Kidney (tissue), 13 donors: ENCODE measurements at regions not wholly inside any gene's neighbourhood (a gene's known extent, or its start where the extent isn't known, plus 50 kb on each side); places are given as distances from the start of the nearest gene placed in this dataset.

Experiments used
- DNase-seq, 5 donors: peaks; one replicate each; pipeline ENCODE4 v3.0.0-alpha.2; 2013 to 2020
- FAIRE-seq: peaks from 2 replicates; lab custom pipeline; 2012; peaks lifted over from hg19 to GRCh38; lab: Jason Lieb, UNC
- H3K27ac ChIP-seq, 2 donors: one replicate each; pipeline ENCODE4 v1.7.0; 2013; ENCODE audit warnings: low read depth in 2 of 2, low read length in 2 of 2, inconsistent platforms in 1 of 2
- H3K27me3 ChIP-seq: one replicate; pipeline ENCODE4 v1.7.1; 2013; ENCODE audit warnings: low read length, inconsistent platforms; ENCODE audit not compliant: control insufficient read depth, insufficient read depth
- H3K36me3 ChIP-seq, 3 donors: one replicate each; pipeline versions ENCODE4 v1.7.0 to v1.7.1; 2013; ENCODE audit warnings: low read length in 3 of 3, control low read depth in 1 of 3, inconsistent platforms in 1 of 3; ENCODE audit not compliant: insufficient read depth in 3 of 3, control insufficient read depth in 2 of 3
- H3K4me1 ChIP-seq, 3 donors: one replicate each; pipeline versions ENCODE4 v1.7.0 to v1.7.1; 2013; ENCODE audit warnings: low read length in 3 of 3, inconsistent platforms in 1 of 3, low read depth in 1 of 3; ENCODE audit not compliant: control insufficient read depth in 2 of 3, insufficient read depth in 2 of 3
- H3K4me3 ChIP-seq, 3 donors: one replicate each; pipeline versions ENCODE4 v1.7.0 to v1.8.1; 2013; ENCODE audit warnings: low read length in 3 of 3, control low read depth in 1 of 3, inconsistent platforms in 1 of 3
- H3K9ac ChIP-seq, 3 donors: one replicate each; pipeline versions ENCODE4 v1.7.0 to v1.7.1; 2013; ENCODE audit warnings: low read length in 3 of 3, control low read depth in 1 of 3, inconsistent platforms in 1 of 3
- H3K9me3 ChIP-seq, 3 donors: one replicate each; pipeline versions ENCODE4 v1.7.0 to v1.7.1; 2013; ENCODE audit warnings: low read length in 3 of 3, control low read depth in 1 of 3, inconsistent platforms in 1 of 3; ENCODE audit not compliant: control insufficient read depth in 2 of 3, insufficient read depth in 1 of 3
- CTCF ChIP-seq: IDR thresholded peaks from 3 replicates; pipeline ENCODE4 v1.5.1; 2012; ENCODE audit warnings: mild to moderate bottlenecking, moderate library complexity, borderline replicate concordance; ENCODE audit not compliant: insufficient read depth; ENCODE audit errors: extremely low read depth
- intact Hi-C: fragments of 100-400 bp; cut with DNase I; formaldehyde crosslinking; loops from one replicate; pipeline ENCODE4 v1.11.1; 2022
- donor health status: control.
- donor health status: control.
- donor health status: control.
- donor health status: control.
- donor health status: control.
- donor health status: DM: yes; HTN: yes; CAD: no.
- donor health status: Normal renal cell carcinoma (clear cell type).

DNA sequence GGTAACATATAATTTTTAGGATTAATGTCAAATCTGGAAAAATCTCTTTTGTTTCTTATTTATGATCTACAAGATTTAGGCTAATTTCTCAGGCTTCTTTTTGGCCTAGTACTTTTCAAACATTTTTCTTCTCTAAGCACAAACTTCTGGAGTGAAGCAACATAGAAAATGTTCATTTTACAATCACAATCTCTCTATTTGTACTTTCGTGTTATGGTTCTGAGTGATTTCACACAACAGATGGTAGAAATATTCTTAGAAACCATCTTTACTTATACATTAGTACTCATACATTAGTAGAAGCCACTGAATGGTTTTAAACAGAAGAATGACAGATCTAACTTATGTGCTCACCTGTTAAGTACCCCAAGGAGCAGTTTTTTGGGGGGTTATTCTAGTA, 106.3 kb upstream of the ANO3 start:
- no peak for TF ChIP-seq CTCF
- H3K4me1 ChIP-seq: no peaks in the 10 kb centered on the region
- H3K36me3 ChIP-seq: no peaks in the 10 kb centered on the region
- intact Hi-C loops: loop anchor here (10.0 kb wide), 1 partner anchor 241 kb away; no protein-coding TSS in a partner anchor
- no peaks in the 10 kb centered on the region for H3K9me3 ChIP-seq
- no peaks in the 10 kb centered on the region for H3K27me3 ChIP-seq
- FAIRE-seq (no peak), DNase-seq (no peak)
- H3K4me3 ChIP-seq: no peak overlapping the region
- no peak overlapping the region for H3K9ac ChIP-seq
- no peak overlapping the region for H3K27ac ChIP-seq

DNA sequence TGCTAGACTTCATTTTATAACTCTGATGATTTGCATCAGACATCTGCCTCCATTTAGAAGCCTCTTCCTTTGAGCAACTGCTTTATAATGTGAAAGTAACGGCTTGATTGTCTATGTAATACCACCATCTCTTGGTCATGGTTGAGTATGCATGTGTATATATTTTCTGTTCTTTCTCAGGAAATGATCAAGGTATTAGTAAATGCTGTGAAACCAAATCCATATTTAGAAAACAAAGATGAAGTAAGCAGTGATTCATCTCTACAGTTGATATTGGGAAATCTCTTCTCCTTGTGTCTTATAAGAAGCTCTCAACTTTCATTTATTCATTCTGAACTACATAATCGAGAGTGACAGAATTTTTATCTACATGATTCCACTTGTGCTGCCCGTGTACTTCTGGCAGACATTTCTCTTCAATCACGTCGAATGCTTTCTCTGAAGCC, 104.6 kb upstream of the ANO3 start:
- H3K27ac ChIP-seq: no peak overlapping the region
- intact Hi-C loops: loop anchor here (10.0 kb wide), 1 partner anchor 243 kb away; no protein-coding TSS in a partner anchor
- DNase-seq (peak in 1 of 5 donors; percentile 63), FAIRE-seq (peak; percentile 95)
- TF ChIP-seq CTCF: peak; percentile 45
- no peaks in the 10 kb centered on the region for H3K4me1 ChIP-seq
- no peaks in the 10 kb centered on the region for H3K9me3 ChIP-seq
- H3K27me3 ChIP-seq: no peaks in the 10 kb centered on the region
- no peaks in the 10 kb centered on the region for H3K36me3 ChIP-seq
- no peak overlapping the region for H3K9ac ChIP-seq
- no peak overlapping the region for H3K4me3 ChIP-seq

DNA sequence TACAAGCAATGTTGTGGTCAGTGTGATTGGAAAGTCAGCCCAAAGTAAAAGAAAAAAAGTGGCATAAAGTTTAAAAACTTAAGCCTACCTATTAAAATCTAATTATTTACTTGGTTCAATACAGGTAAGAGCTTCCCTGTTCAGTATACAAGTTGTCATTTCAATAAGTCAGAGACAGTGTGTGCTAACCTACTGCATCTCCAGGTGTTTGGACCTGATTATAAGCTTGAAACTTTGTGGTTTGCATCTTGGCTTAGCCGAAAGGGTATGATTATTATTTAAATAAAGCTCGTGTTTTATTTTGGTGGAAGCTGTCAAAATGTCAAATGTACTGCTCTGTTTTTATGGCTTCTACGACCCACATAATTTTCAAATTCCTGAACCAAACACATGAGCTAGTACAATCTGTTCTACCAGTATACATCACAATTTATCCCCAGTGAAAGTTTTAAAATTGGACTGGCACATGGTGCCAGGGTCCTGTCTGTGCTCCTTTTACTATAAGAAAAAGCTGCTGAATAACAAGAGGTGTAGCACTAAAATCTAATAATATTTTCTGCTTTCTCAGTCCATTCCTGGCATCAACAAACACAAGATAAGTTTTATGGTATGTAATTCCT, 103.9 kb upstream of the ANO3 start:
- no peaks in the 10 kb centered on the region for H3K9me3 ChIP-seq
- no peaks in the 10 kb centered on the region for H3K36me3 ChIP-seq
- TF ChIP-seq CTCF: no peak
- H3K27ac ChIP-seq: no peak overlapping the region
- H3K4me3 ChIP-seq: no peak overlapping the region
- H3K4me1 ChIP-seq: no peaks in the 10 kb centered on the region
- H3K27me3 ChIP-seq: no peaks in the 10 kb centered on the region
- no peak for FAIRE-seq
- H3K9ac ChIP-seq: no peak overlapping the region
- intact Hi-C loops: loop anchor here (10.0 kb wide), 1 partner anchor 243 kb away; no protein-coding TSS in a partner anchor
- no peak for DNase-seq
